EH (cell line): ENCODE measurements at regions not wholly inside any gene's neighbourhood (a gene's known extent, or its start where the extent isn't known, plus 50 kb on each side); places are given as distances from the start of the nearest gene placed in this dataset.

Experiments
- DNase-seq: peaks from one replicate; pipeline ENCODE4 v3.0.0-alpha.2; 2015; ENCODE audit warnings: low read depth

DNA sequence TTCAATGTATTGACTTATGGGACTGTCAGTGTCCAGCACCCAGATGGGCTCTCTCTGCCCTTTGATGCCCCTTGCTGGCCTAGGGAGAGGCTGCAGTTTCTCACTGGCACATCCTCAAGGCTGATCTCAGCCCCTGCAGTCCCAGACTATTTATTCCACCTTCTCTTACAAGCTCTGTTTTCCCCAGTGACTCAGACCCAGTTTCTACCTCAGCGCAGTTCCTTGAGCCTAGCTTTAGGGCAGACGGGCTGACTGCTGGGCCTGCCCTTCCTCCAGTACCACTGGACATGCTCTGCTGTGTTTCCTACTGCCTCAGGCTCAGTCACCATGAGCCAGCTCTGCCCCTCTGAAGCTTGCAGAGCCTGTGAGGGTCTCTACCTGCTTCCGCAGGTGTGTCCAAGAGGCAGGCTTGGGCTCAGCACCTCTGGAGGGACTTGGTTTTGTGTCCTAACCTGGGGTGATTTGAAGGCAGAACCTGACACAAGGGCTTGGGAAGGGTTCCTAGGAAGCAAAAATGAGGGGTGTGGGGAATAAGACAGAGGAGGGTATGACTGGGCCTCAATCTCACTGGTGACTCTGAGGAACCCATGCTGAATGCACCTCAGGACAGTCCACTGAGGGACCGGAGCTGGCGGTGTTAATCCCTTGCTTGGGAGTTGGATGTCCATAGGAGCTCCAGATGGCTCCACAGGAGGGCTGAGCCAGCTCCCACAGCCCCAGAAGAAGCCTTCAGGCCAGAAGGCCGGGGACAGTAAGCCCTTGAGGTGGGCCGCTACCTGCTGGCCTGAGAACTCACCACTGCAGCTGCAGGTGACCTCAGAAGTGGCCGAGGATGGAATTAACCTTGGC lies 689.9 kb downstream of the MATN1 start:
- no peak for DNase-seq

DNA sequence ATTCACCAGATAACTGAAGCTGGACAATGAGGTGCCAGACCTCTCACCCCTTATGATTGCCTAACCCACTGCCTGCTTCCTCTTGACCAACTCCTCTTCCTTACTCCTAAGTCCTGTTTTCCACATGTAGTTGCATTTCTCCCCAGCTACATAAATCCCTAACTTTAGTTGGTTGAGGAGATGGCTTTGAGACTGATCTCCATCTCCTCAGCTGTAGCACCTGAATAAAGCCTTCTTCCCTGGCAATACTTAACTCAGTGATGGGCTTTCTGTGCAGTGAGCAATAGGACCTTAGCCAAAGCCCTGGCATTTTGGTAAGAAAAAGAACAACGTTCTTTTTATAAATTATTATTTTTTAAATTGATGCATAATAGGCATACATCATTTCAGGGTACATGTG lies 691.1 kb downstream of the MATN1 start:
- DNase-seq = no peak

GRCh38 chr1:30029677-30030076 lies 693.7 kb downstream of the MATN1 start:
- DNase-seq = no peak

- no peak for DNase-seq
Measured at GRCh38 chr1:30028939-30029338, 694.4 kb downstream of the MATN1 start.

GRCh38 chr1:30028283-30028682 lies 695.1 kb downstream of the MATN1 start:
- no peak for DNase-seq

GRCh38 chr1:30027247-30027646 lies 696.1 kb downstream of the MATN1 start:
- DNase-seq = no peak

DNA sequence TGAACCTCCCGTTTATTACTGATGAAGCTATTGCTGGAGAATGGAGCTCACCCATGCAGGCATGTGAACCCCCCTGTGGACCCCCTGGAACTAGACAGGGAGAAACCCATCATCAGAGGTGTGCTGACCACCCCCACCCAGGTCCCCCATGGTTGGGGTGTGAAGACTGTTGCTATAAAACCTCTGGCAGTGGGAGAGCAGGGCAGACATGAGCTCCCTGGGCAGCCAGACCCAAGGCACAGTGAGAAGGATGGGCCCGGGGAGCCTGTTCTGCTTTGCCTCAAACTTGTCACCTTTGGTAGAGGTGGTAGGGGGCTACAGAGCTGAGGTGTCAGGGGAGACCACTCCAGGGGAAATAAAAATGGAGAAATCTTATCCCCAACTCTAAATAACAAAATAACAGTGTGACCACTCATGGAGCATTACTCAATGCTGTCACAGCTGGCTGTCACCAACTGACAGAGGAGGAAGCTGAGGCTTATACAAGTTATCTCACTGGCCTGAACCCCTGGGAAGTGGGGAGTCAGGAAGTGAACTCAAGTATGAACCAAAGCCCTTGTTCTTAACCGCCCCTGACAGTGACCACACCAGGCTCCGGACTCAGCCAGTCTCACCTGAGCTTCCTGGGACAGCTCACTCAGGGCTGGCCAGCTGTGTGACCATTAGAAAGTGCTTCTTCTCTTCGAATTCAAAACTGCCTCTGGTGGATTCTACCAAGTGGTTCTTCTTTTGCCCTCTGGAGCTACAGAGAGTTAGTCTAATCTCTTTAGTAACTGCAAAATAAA lies 698.8 kb downstream of the MATN1 start:
- no peak for DNase-seq

GRCh38 chr1:30023339-30024022 lies 699.9 kb downstream of the MATN1 start:
- no peak for DNase-seq

- no peak for DNase-seq
Measured at GRCh38 chr1:30014031-30014430, 709.4 kb downstream of the MATN1 start.

GRCh38 chr1:30012455-30013440 lies 710.6 kb downstream of the MATN1 start:
- DNase-seq = no peak

DNA sequence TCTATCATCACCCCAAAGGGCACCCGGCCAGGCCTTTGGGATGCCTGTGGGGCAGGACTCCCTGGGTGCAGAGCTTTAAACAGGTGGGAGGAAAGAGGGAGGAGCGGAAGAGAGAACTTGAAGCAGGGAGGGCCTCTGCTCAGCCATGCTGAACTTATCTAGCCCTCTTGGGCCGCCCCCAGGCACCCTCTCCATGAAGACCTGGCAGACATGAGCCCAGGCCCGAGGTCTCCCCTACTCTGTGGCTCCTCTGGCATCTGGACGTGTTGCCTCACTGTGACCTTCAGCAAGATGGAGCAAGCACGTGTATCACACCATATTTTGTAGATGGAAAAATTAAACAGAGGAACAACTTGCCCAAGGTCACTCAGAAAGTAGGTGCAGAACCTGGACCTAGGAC lies 711.4 kb downstream of the MATN1 start:
- no peak for DNase-seq

- DNase-seq = no peak
Measured at GRCh38 chr1:30010506-30011106, 712.8 kb downstream of the MATN1 start.

- DNase-seq = peak; percentile 10
Measured at GRCh38 chr1:30009720-30010119, 713.7 kb downstream of the MATN1 start.

- DNase-seq = peak; percentile 30
Measured at GRCh38 chr1:30008998-30009657, 714.3 kb downstream of the MATN1 start.

GRCh38 chr1:30008372-30008997 lies 714.9 kb downstream of the MATN1 start:
- no peak for DNase-seq

- DNase-seq = no peak
Measured at GRCh38 chr1:30005972-30006619, 717.3 kb downstream of the MATN1 start.

- no peak for DNase-seq
Measured at GRCh38 chr1:30001732-30002039, 721.7 kb downstream of the MATN1 start.

DNA sequence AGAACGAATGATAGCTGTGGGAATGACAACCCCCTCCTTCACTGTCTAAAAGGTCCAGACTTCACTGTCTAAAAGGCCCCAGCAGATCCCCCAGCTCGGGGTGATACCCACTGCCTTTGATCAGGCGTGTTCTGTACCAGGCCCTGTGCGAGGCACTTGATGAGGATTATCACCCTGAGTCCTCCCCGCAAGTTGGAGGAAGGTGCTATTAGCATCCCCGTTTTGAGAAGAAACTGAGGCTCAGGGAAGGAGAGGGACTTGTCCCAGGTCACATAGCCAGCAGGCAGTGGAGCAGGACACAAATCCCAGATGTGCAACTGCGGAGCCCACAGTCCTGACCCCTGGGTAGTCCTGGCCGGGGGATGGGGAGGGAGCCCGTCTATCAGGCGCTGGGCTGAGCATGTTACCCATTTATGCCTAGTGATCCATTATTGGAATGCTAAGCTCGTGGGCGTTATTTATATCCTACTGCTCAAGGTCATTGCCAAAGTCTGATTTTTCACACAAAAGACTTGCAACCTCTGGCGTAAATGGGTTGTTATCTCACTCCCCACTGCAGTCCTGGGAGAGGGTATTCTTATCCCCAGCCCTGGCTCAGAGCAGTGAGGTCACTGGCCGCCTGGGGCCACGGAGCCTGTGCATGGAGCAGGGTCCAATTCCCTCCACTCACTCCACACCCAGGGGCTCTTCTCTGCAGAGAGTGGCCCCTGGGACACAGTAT lies 722.2 kb downstream of the MATN1 start:
- DNase-seq = no peak

GRCh38 chr1:30000266-30000665 lies 723.1 kb downstream of the MATN1 start:
- DNase-seq = no peak
